ENCODE measurements at regions not wholly inside any gene's neighbourhood (a gene's known extent, or its start where the extent isn't known, plus 50 kb on each side); places are given as distances from the start of the nearest gene placed in this dataset.

GRCh38 chr4:28313729-28314713 is 1453.4 kb downstream of the STIM2 start:
- Histone ChIP-seq H3K27me3 (ENCODE audit: insufficient read depth, poor library complexity, severe bottlenecking) (no peaks in the 10 kb centered on the region), H3K4me3 (replicated peaks; ENCODE audit: insufficient read depth, low read length) (no peak overlapping the region), H3K27ac (replicated peaks) (no peak overlapping the region)
- TF ChIP-seq REST (IDR thresholded peaks at IDR 0.05; ENCODE audit: insufficient replicate concordance, low read depth) (no peak), POLR2AphosphoS5 (IDR thresholded peaks at IDR 0.05; ENCODE audit: low read depth) (no peak), CTCF (IDR thresholded peaks at IDR 0.05; ENCODE audit: insufficient read depth, low read length) (no peak), SPI1 (IDR thresholded peaks at IDR 0.05; ENCODE audit: borderline replicate concordance, low read depth) (no peak), GABPA (IDR thresholded peaks at IDR 0.05; ENCODE audit: low read depth) (no peak)
- no peak for DNase-seq (ENCODE audit: low read depth in 1 of 2, low spot score in 1 of 2)

GRCh38 chr4:28317221-28317620 is 1456.6 kb downstream of the STIM2 start:
- H3K4me3 ChIP-seq (replicated peaks; ENCODE audit: insufficient read depth, low read length), result no peak overlapping the region
- DNase-seq (ENCODE audit: low read depth in 1 of 2, low spot score in 1 of 2), result no peak
- TF ChIP-seq SPI1 (IDR thresholded peaks at IDR 0.05; ENCODE audit: borderline replicate concordance, low read depth) (no peak), CTCF (IDR thresholded peaks at IDR 0.05; ENCODE audit: insufficient read depth, low read length) (no peak), POLR2AphosphoS5 (IDR thresholded peaks at IDR 0.05; ENCODE audit: low read depth) (no peak), REST (IDR thresholded peaks at IDR 0.05; ENCODE audit: insufficient replicate concordance, low read depth) (no peak), GABPA (IDR thresholded peaks at IDR 0.05; ENCODE audit: low read depth) (no peak)
- H3K27ac ChIP-seq (replicated peaks), result no peak overlapping the region
- no peaks in the 10 kb centered on the region for H3K27me3 ChIP-seq (ENCODE audit: insufficient read depth, poor library complexity, severe bottlenecking)

- Histone ChIP-seq H3K27ac (replicated peaks) (no peak overlapping the region), H3K4me3 (replicated peaks; ENCODE audit: insufficient read depth, low read length) (no peak overlapping the region), H3K27me3 (ENCODE audit: insufficient read depth, poor library complexity, severe bottlenecking) (no peaks in the 10 kb centered on the region)
- DNase-seq (ENCODE audit: low read depth in 1 of 2, low spot score in 1 of 2), result no peak
- no peak for TF ChIP-seq GABPA (IDR thresholded peaks at IDR 0.05; ENCODE audit: low read depth)
- no peak for TF ChIP-seq SPI1 (IDR thresholded peaks at IDR 0.05; ENCODE audit: borderline replicate concordance, low read depth)
- no peak for TF ChIP-seq CTCF (IDR thresholded peaks at IDR 0.05; ENCODE audit: insufficient read depth, low read length)
- TF ChIP-seq REST (IDR thresholded peaks at IDR 0.05; ENCODE audit: insufficient replicate concordance, low read depth), result no peak
- no peak for TF ChIP-seq POLR2AphosphoS5 (IDR thresholded peaks at IDR 0.05; ENCODE audit: low read depth)
Observed at GRCh38 chr4:28334249-28334648, 1473.6 kb downstream of the STIM2 start.

Measured in HL-60 (cell line).